ENCODE measurements at regions not wholly inside any gene's neighbourhood (a gene's known extent, or its start where the extent isn't known, plus 50 kb on each side); places are given as distances from the start of the nearest gene placed in this dataset.

GRCh38 chr14:101028971-101029667 lies 125.6 kb upstream of the RTL1 start:
- H3K4me2 ChIP-seq (ENCODE audit: low read length): no peak overlapping the region
- no peak overlapping the region for H3K27ac ChIP-seq (ENCODE audit: low read length)
- H3K36me3 ChIP-seq (replicated peaks; ENCODE audit: low read depth, low read length): no peaks in the 10 kb centered on the region
- H3K4me3 ChIP-seq (ENCODE audit: low read length): no peak overlapping the region
- no peaks in the 10 kb centered on the region for H3K4me1 ChIP-seq (ENCODE audit: low read length)
- H2AFZ ChIP-seq (ENCODE audit: low read depth, low read length): no peak overlapping the region
- no peaks in the 10 kb centered on the region for H3K9me3 ChIP-seq (ENCODE audit: insufficient read depth, low read length)
- H3K27me3 ChIP-seq (ENCODE audit: low read depth, low read length): no peaks in the 10 kb centered on the region
- H3K79me2 ChIP-seq (ENCODE audit: low read length): no peaks in the 10 kb centered on the region
- H3K9ac ChIP-seq (ENCODE audit: low read length): no peak overlapping the region
- TF ChIP-seq EZH2phosphoT487 (IDR thresholded peaks at IDR 0.05; ENCODE audit: low read depth) (no peak), CTCF (IDR thresholded peaks at IDR 0.05; ENCODE audit: low read depth, low read length) (no peak)
- H4K20me1 ChIP-seq (ENCODE audit: insufficient read depth, low read length): no peaks in the 10 kb centered on the region

GRCh38 chr14:101029668-101030290 lies 126.3 kb upstream of the RTL1 start:
- Histone ChIP-seq H2AFZ (ENCODE audit: low read depth, low read length) (no peak overlapping the region), H3K36me3 (replicated peaks; ENCODE audit: low read depth, low read length) (no peaks in the 10 kb centered on the region), H3K4me3 (ENCODE audit: low read length) (no peak overlapping the region), H3K4me2 (ENCODE audit: low read length) (no peak overlapping the region), H3K9ac (ENCODE audit: low read length) (no peak overlapping the region), H3K27me3 (ENCODE audit: low read depth, low read length) (no peaks in the 10 kb centered on the region), H3K4me1 (ENCODE audit: low read length) (no peaks in the 10 kb centered on the region), H3K9me3 (ENCODE audit: insufficient read depth, low read length) (no peaks in the 10 kb centered on the region), H3K27ac (ENCODE audit: low read length) (no peak overlapping the region), H4K20me1 (ENCODE audit: insufficient read depth, low read length) (no peaks in the 10 kb centered on the region), H3K79me2 (ENCODE audit: low read length) (no peaks in the 10 kb centered on the region)
- TF ChIP-seq EZH2phosphoT487 (IDR thresholded peaks at IDR 0.05; ENCODE audit: low read depth): no peak
- TF ChIP-seq CTCF (IDR thresholded peaks at IDR 0.05; ENCODE audit: low read depth, low read length): no peak

- no peak overlapping the region for H3K27ac ChIP-seq (ENCODE audit: low read length)
These were observed 127.1 kb upstream of the RTL1 start for GRCh38 chr14:101030586-101030985.

More at GRCh38 chr14:101030586-101030985, 127.1 kb upstream of the RTL1 start:
- Histone ChIP-seq H2AFZ (ENCODE audit: low read depth, low read length) (no peak overlapping the region), H3K4me3 (ENCODE audit: low read length) (no peak overlapping the region), H3K9me3 (ENCODE audit: insufficient read depth, low read length) (no peaks in the 10 kb centered on the region), H4K20me1 (ENCODE audit: insufficient read depth, low read length) (no peaks in the 10 kb centered on the region), H3K4me2 (ENCODE audit: low read length) (no peak overlapping the region), H3K27me3 (ENCODE audit: low read depth, low read length) (no peaks in the 10 kb centered on the region), H3K9ac (ENCODE audit: low read length) (no peak overlapping the region), H3K79me2 (ENCODE audit: low read length) (no peaks in the 10 kb centered on the region), H3K4me1 (ENCODE audit: low read length) (no peaks in the 10 kb centered on the region), H3K36me3 (replicated peaks; ENCODE audit: low read depth, low read length) (no peaks in the 10 kb centered on the region)
- TF ChIP-seq CTCF (IDR thresholded peaks at IDR 0.05; ENCODE audit: low read depth, low read length): no peak
- TF ChIP-seq EZH2phosphoT487 (IDR thresholded peaks at IDR 0.05; ENCODE audit: low read depth): no peak

Data from OCI-LY3 (cell line).